Testis (tissue), 2 donors: ENCODE measurements at regions not wholly inside any gene's neighbourhood (a gene's known extent, or its start where the extent isn't known, plus 50 kb on each side); places are given as distances from the start of the nearest gene placed in this dataset.

Experiments used
- DNase-seq: peaks from one replicate; pipeline ENCODE4 v3.0.0-alpha.2; 2019
- H3K27ac ChIP-seq, 2 donors: fragments of 200-600 bp; sonication (generic); one replicate each; pipeline ENCODE4 v1.5.1; 2019
- H3K27me3 ChIP-seq: fragments of 200-600 bp; sonication (generic); one replicate; pipeline ENCODE4 v1.5.1; 2019
- H3K36me3 ChIP-seq: fragments of 200-600 bp; sonication (generic); one replicate; pipeline ENCODE4 v1.5.1; 2017; ENCODE audit warnings: low read depth; ENCODE audit errors: missing control alignments
- H3K4me1 ChIP-seq: fragments of 200-600 bp; sonication (generic); one replicate; pipeline ENCODE4 v1.5.1; 2019
- H3K4me3 ChIP-seq, 2 donors: fragments of 200-600 bp; sonication (generic); one replicate each; pipeline ENCODE4 v1.5.1; 2017 to 2019
- H3K9me3 ChIP-seq: fragments of 200-600 bp; sonication (generic); one replicate; pipeline ENCODE4 v1.5.1; 2017
- CTCF ChIP-seq, 3 experiments: fragments of 450-650 bp in 2 of 3; fragments of 200-600 bp in 1 of 3; sonication (generic) in 1 of 3; IDR thresholded peaks; one replicate each; pipeline ENCODE4 v1.5.1; 2016 to 2019; ENCODE audit warnings: antibody characterized with exemption in 3 of 3, mild to moderate bottlenecking in 2 of 3, moderate library complexity in 1 of 3
- POLR2A ChIP-seq: fragments of 450-650 bp; IDR thresholded peaks from one replicate; pipeline ENCODE4 v1.6.1; 2017; ENCODE audit warnings: antibody characterized with exemption, mild to moderate bottlenecking, moderate library complexity
- WGBS, 2 donors: methylation state at CpG; one replicate each; pipeline ENCODE4 v1.1.5; 2018; 5-methylcytosine and 5-hydroxymethylcytosine counted together
- intact Hi-C: fragments of 100-400 bp; cut with DNase I; formaldehyde crosslinking; loops from one replicate; pipeline ENCODE4 v1.15.1; 2023; ENCODE audit warnings: low total_unique reads

- H3K27me3 ChIP-seq: no peaks in the 10 kb centered on the region
- no peaks in the 10 kb centered on the region for H3K36me3 ChIP-seq
- H3K4me1 ChIP-seq: no peaks in the 10 kb centered on the region
- WGBS, 2 donors: 95 to 100% methylated on average over 1 of the region's 1 CpG
- no peak for TF ChIP-seq CTCF (IDR thresholded peaks at IDR 0.05)
- TF ChIP-seq POLR2A: no peak
- H3K27ac ChIP-seq: no peak overlapping the region
- no peak for DNase-seq
- intact Hi-C loops: no loop called here
- H3K9me3 ChIP-seq: no peaks in the 10 kb centered on the region
- no peak overlapping the region for H3K4me3 ChIP-seq
These were observed 520.1 kb upstream of the PCDH20 start for GRCh38 chr13:61935710-61936109.

- Histone ChIP-seq H3K9me3 (no peaks in the 10 kb centered on the region), H3K27ac (no peak overlapping the region), H3K4me1 (no peaks in the 10 kb centered on the region), H3K4me3 (no peak overlapping the region), H3K36me3 (no peaks in the 10 kb centered on the region), H3K27me3 (no peaks in the 10 kb centered on the region)
- TF ChIP-seq CTCF (IDR thresholded peaks at IDR 0.05): no peak
- TF ChIP-seq POLR2A: no peak
- no peak for DNase-seq
- WGBS, 2 donors: 68 to 83% methylated on average over 1 of the region's 1 CpG
- intact Hi-C loops: no loop called here
These were observed 512.0 kb upstream of the PCDH20 start for GRCh38 chr13:61927648-61928047.

GRCh38 chr13:61918841-61919240 is 503.2 kb upstream of the PCDH20 start:
- Histone ChIP-seq H3K9me3 (no peaks in the 10 kb centered on the region), H3K27ac (no peak overlapping the region), H3K4me3 (no peak overlapping the region), H3K36me3 (no peaks in the 10 kb centered on the region), H3K27me3 (no peaks in the 10 kb centered on the region), H3K4me1 (no peaks in the 10 kb centered on the region)
- no peak for TF ChIP-seq POLR2A
- no peak for TF ChIP-seq CTCF (IDR thresholded peaks at IDR 0.05)
- 88 to 95% methylated on average over 2 of the region's 2 CpGs for WGBS, 2 donors
- no peak for DNase-seq
- intact Hi-C loops: no loop called here

GRCh38 chr13:61916483-61916882 is 500.8 kb upstream of the PCDH20 start:
- H3K4me3 ChIP-seq: no peak overlapping the region
- H3K27me3 ChIP-seq: no peaks in the 10 kb centered on the region
- TF ChIP-seq CTCF (IDR thresholded peaks at IDR 0.05) (no peak), POLR2A (no peak)
- H3K36me3 ChIP-seq: no peaks in the 10 kb centered on the region
- no peaks in the 10 kb centered on the region for H3K4me1 ChIP-seq
- no peak overlapping the region for H3K27ac ChIP-seq
- WGBS, 2 donors: 94 to 98% methylated on average over 1 of the region's 1 CpG
- H3K9me3 ChIP-seq: no peaks in the 10 kb centered on the region
- intact Hi-C loops: no loop called here
- DNase-seq: no peak

- WGBS, 2 donors: 92 to 93% methylated on average over 1 of the region's 1 CpG
- intact Hi-C loops: no loop called here
- H3K4me3 ChIP-seq: no peak overlapping the region
- H3K9me3 ChIP-seq: no peaks in the 10 kb centered on the region
- no peaks in the 10 kb centered on the region for H3K4me1 ChIP-seq
- no peak overlapping the region for H3K27ac ChIP-seq
- DNase-seq: no peak
- H3K27me3 ChIP-seq: no peaks in the 10 kb centered on the region
- H3K36me3 ChIP-seq: no peaks in the 10 kb centered on the region
- TF ChIP-seq POLR2A: no peak
- no peak for TF ChIP-seq CTCF (IDR thresholded peaks at IDR 0.05)
These were observed 497.5 kb upstream of the PCDH20 start for GRCh38 chr13:61913183-61913582.
